Endothelial cell of umbilical vein (primary cell): ENCODE measurements at regions not wholly inside any gene's neighbourhood (a gene's known extent, or its start where the extent isn't known, plus 50 kb on each side); places are given as distances from the start of the nearest gene placed in this dataset.

Experiments used
- BruUV-seq: library from RNA; stranded (reverse); fragments of 400-500 nt; replicated peaks from 2 replicates; lab custom pipeline; 2021; lab: Mats Ljungman, UMichigan
- CTCF ChIA-PET: fragments of 300-600, 350-600 bp; sonication (Branson Sonifier 250); formaldehyde crosslinking; loops from one replicate; lab custom pipeline; 2021; ENCODE audit warnings: antibody characterized with exemption, inconsistent platforms; lab: Charles Lee
- POLR2A ChIA-PET: fragments of 300-600, 350-600 bp; sonication (Branson Sonifier 250); formaldehyde crosslinking; loops from one replicate; lab custom pipeline; 2021; ENCODE audit warnings: antibody characterized with exemption, inconsistent platforms; lab: Charles Lee
- DNase-seq: peaks from one replicate; pipeline ENCODE4 v3.0.0-alpha.2; 2011; ENCODE audit warnings: low read depth, low spot score
- FAIRE-seq: peaks from 2 replicates; lab custom pipeline; 2011; peaks lifted over from hg19 to GRCh38; lab: Jason Lieb, UNC
- H2AFZ ChIP-seq: 2 replicates; pipeline ENCODE4 v1.6.0; 2012; ENCODE audit warnings: low read depth, low read length, control low read depth, inconsistent platforms
- H3K27ac ChIP-seq: 2 replicates; pipeline ENCODE4 v1.5.1; 2011; ENCODE audit warnings: low read depth, mild to moderate bottlenecking, control low read depth, low read length, moderate library complexity; ENCODE audit not compliant: insufficient read depth
- H3K27me3 ChIP-seq, 2 experiments: 2 replicates each; pipeline versions ENCODE4 v1.6.0 to v1.6.1; 2011; ENCODE audit warnings: low read length in 2 of 2, mixed read lengths in 1 of 2; ENCODE audit not compliant: control insufficient read depth in 2 of 2, insufficient read depth in 2 of 2
- H3K36me3 ChIP-seq, 2 experiments: 2 replicates in 1 of 2; 3 replicates in 1 of 2; pipeline ENCODE4 v1.5.1; 2011; ENCODE audit warnings: low read length in 2 of 2, mild to moderate bottlenecking in 1 of 2, moderate library complexity in 1 of 2; ENCODE audit not compliant: control insufficient read depth in 2 of 2, insufficient read depth in 2 of 2; ENCODE audit errors: extremely low read depth in 1 of 2
- H3K4me1 ChIP-seq: 3 replicates; pipeline ENCODE4 v1.5.1; 2011; ENCODE audit warnings: mild to moderate bottlenecking, low read length; ENCODE audit not compliant: control insufficient read depth, insufficient read depth; ENCODE audit errors: extremely low read depth
- H3K4me2 ChIP-seq: 2 replicates; pipeline ENCODE4 v1.6.1; 2011; ENCODE audit warnings: low read length, control low read depth, mixed read lengths; ENCODE audit not compliant: insufficient read depth
- H3K4me3 ChIP-seq, 3 experiments: fragments of 200-600 bp in 1 of 3; sonication (generic), shearing (Covaris generic) in 1 of 3; replicated peaks in 1 of 3; 2 replicates each; pipeline ENCODE4 v1.5.1; 2011 to 2016; ENCODE audit warnings: control low read depth in 3 of 3, low read length in 3 of 3, mild to moderate bottlenecking in 2 of 3, inconsistent platforms in 1 of 3, low read depth in 1 of 3, moderate library complexity in 1 of 3; ENCODE audit not compliant: insufficient read depth in 1 of 3
- H3K79me2 ChIP-seq: 2 replicates; pipeline ENCODE4 v1.6.0; 2012; ENCODE audit warnings: low read length, inconsistent platforms; ENCODE audit not compliant: control insufficient read depth, insufficient read depth
- H3K9ac ChIP-seq: replicated peaks from 2 replicates; pipeline ENCODE3; 2011; ENCODE audit warnings: low read length, control low read depth; ENCODE audit not compliant: insufficient read depth; ENCODE audit errors: extremely low read depth
- H3K9me1 ChIP-seq: replicated peaks from 3 replicates; pipeline ENCODE4 v1.6.0; 2011; ENCODE audit warnings: mild to moderate bottlenecking, low read length; ENCODE audit not compliant: control insufficient read depth, insufficient read depth; ENCODE audit errors: extremely low read depth
- H3K9me3 ChIP-seq: replicated peaks from 2 replicates; pipeline ENCODE4 v1.5.1; 2012; ENCODE audit warnings: low read length, inconsistent platforms; ENCODE audit not compliant: control insufficient read depth, insufficient read depth
- H4K20me1 ChIP-seq: replicated peaks from 2 replicates; pipeline ENCODE3; 2011; ENCODE audit warnings: mild to moderate bottlenecking, low read length; ENCODE audit not compliant: control insufficient read depth, insufficient read depth; ENCODE audit errors: extremely low read depth
- EZH2 ChIP-seq: IDR thresholded peaks from 2 replicates; pipeline ENCODE4 v1.6.1; 2012; ENCODE audit warnings: borderline replicate concordance, low read depth, mild to moderate bottlenecking, moderate library complexity, low read length, inconsistent platforms; ENCODE audit not compliant: severe bottlenecking
- FOS ChIP-seq: IDR thresholded peaks from 2 replicates; pipeline ENCODE4 v1.6.1; 2011; ENCODE audit warnings: mild to moderate bottlenecking, low read length, moderate library complexity, borderline replicate concordance; ENCODE audit not compliant: insufficient read depth
- GATA2 ChIP-seq: IDR thresholded peaks from 2 replicates; pipeline ENCODE4 v1.7.0; 2011; ENCODE audit warnings: low read depth, mild to moderate bottlenecking, moderate library complexity, mixed read lengths, low read length; ENCODE audit not compliant: insufficient read length, insufficient read depth
- JUN ChIP-seq: IDR thresholded peaks from 2 replicates; pipeline ENCODE4 v1.6.1; 2011; ENCODE audit warnings: borderline replicate concordance, low read depth; ENCODE audit not compliant: insufficient read length, insufficient read depth
- MYC ChIP-seq: IDR thresholded peaks from one replicate; pipeline ENCODE4 v1.6.1; 2011; ENCODE audit warnings: mild to moderate bottlenecking, low read depth, low read length
- POLR2A ChIP-seq: IDR thresholded peaks from 2 replicates; pipeline ENCODE4 v1.6.1; 2012; ENCODE audit warnings: low read depth, mild to moderate bottlenecking, control low read depth, low read length
- POLR2AphosphoS5 ChIP-seq: IDR thresholded peaks from 2 replicates; pipeline ENCODE4 v1.6.1; 2012; ENCODE audit warnings: low read depth, mild to moderate bottlenecking, control low read depth, low read length, moderate library complexity; ENCODE audit not compliant: insufficient read depth
- dilution Hi-C: fragments of 300-500 bp; cut with MboI; formaldehyde crosslinking; loops from one replicate; pipeline ENCODE4 v1.15.0; 2019; ENCODE audit warnings: low sequenced_read_pairs; ENCODE audit not compliant: extremely low pct_ligation_motif_present
- intact Hi-C: fragments of 100-400 bp; cut with micrococcal nuclease; formaldehyde crosslinking; loops from one replicate; pipeline ENCODE4 v1.10.0; 2022
- TF ChIP-seq, protein P1 (sequence below), 2 donors: IDR thresholded peaks; 1 replicate in 1 of 2; 2 replicates in 1 of 2; pipeline ENCODE4 v1.5.1; 2011; ENCODE audit warnings: low read length in 2 of 2, mild to moderate bottlenecking in 2 of 2, moderate library complexity in 2 of 2, control low read depth in 1 of 2, inconsistent platforms in 1 of 2, low read depth in 1 of 2; ENCODE audit not compliant: insufficient read depth in 1 of 2; ENCODE audit errors: extremely low read depth in 1 of 2
- TF ChIP-seq, protein P2 (sequence below): IDR thresholded peaks from 2 replicates; pipeline ENCODE4 v1.6.1; 2011; ENCODE audit not compliant: insufficient read depth, insufficient read length

DNA sequence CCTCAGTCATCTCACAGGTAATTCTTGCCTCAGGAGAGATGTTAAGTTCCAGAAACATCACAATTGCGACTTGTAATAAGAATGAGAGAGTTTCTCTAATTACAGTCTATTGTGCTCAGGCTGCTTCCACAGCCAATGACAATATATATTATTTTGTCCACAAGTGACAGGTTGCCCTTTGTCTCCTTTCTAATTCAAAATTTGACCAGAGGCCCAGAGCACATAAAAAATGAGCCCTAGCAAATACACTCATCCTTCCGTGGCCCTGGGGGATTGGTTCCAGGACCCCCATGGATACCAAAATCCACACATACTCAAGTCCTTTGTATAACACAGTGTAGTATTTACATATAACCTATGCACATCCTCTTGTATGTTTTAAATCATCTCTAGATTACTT, 88.1 kb upstream of the TMEM170B start:
- Histone ChIP-seq H3K9me1 (no peaks in the 10 kb centered on the region), H3K27ac (no peak overlapping the region), H3K4me3 (no peak overlapping the region), H3K27me3 (no peaks in the 10 kb centered on the region), H3K79me2 (no peaks in the 10 kb centered on the region), H3K9ac (no peak overlapping the region), H3K9me3 (no peaks in the 10 kb centered on the region), H3K4me1 (no peaks in the 10 kb centered on the region), H3K4me2 (no peak overlapping the region), H2AFZ (no peak overlapping the region), H3K36me3 (no peaks in the 10 kb centered on the region), H4K20me1 (no peaks in the 10 kb centered on the region)
- ChIA-PET CTCF (no interaction called here), POLR2A (no interaction called here)
- no peak for TF ChIP-seq MYC
- FAIRE-seq (no peak), DNase-seq (no peak)
- intact Hi-C loops, result no loop called here
- dilution Hi-C loops, result no loop called here
- no TSS peak for BruUV-seq

DNA sequence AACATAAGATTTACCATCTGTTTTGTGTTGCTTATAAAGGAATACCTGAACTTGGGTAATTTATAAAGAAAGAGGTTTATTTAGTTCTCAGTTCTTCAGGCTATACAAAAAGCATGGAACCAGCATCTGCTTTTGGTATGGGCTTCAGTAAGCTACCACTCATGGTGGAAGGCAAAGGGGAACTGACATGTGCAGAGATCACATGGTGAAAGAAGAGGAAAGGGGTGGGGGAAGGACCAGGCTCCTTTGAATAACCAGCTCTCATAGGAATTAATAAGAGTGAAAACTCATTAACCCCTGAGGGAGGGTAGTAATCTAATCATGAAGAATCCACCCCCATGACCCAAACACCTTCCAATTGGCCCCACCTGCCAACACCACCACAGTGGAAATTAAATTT, 89.5 kb upstream of the TMEM170B start:
- H3K4me2 ChIP-seq, result no peak overlapping the region
- dilution Hi-C loops, result no loop called here
- H3K27me3 ChIP-seq, result no peaks in the 10 kb centered on the region
- H3K36me3 ChIP-seq, result no peaks in the 10 kb centered on the region
- H3K79me2 ChIP-seq, result no peaks in the 10 kb centered on the region
- no peaks in the 10 kb centered on the region for H3K9me3 ChIP-seq
- H3K9me1 ChIP-seq, result no peaks in the 10 kb centered on the region
- ChIA-PET CTCF (no interaction called here), POLR2A (no interaction called here)
- H3K4me1 ChIP-seq, result no peaks in the 10 kb centered on the region
- FAIRE-seq (no peak), DNase-seq (no peak)
- H3K27ac ChIP-seq, result no peak overlapping the region
- H2AFZ ChIP-seq, result no peak overlapping the region
- H3K9ac ChIP-seq, result no peak overlapping the region
- no TSS peak for BruUV-seq
- intact Hi-C loops, result no loop called here
- TF ChIP-seq, protein P1, sequence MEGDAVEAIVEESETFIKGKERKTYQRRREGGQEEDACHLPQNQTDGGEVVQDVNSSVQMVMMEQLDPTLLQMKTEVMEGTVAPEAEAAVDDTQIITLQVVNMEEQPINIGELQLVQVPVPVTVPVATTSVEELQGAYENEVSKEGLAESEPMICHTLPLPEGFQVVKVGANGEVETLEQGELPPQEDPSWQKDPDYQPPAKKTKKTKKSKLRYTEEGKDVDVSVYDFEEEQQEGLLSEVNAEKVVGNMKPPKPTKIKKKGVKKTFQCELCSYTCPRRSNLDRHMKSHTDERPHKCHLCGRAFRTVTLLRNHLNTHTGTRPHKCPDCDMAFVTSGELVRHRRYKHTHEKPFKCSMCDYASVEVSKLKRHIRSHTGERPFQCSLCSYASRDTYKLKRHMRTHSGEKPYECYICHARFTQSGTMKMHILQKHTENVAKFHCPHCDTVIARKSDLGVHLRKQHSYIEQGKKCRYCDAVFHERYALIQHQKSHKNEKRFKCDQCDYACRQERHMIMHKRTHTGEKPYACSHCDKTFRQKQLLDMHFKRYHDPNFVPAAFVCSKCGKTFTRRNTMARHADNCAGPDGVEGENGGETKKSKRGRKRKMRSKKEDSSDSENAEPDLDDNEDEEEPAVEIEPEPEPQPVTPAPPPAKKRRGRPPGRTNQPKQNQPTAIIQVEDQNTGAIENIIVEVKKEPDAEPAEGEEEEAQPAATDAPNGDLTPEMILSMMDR (IDR thresholded peaks at IDR 0.05; ENCODE audit: extremely low read depth in 1 of 2, insufficient read depth in 1 of 2, low read depth in 1 of 2, low read length in 2 of 2), result no peak
- TF ChIP-seq, protein P2, sequence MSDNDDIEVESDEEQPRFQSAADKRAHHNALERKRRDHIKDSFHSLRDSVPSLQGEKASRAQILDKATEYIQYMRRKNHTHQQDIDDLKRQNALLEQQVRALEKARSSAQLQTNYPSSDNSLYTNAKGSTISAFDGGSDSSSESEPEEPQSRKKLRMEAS, result no peak
- TF ChIP-seq GATA2 (no peak), JUN (no peak), POLR2AphosphoS5 (no peak), MYC (no peak), POLR2A (no peak), EZH2 (no peak), FOS (no peak)
- H4K20me1 ChIP-seq, result no peaks in the 10 kb centered on the region
- no peak overlapping the region for H3K4me3 ChIP-seq
